GM13977 (cell line): ENCODE measurements at regions not wholly inside any gene's neighbourhood (a gene's known extent, or its start where the extent isn't known, plus 50 kb on each side); places are given as distances from the start of the nearest gene placed in this dataset.

Experiments used
- DNase-seq: peaks from one replicate; pipeline ENCODE4 v3.0.0; 2012; ENCODE audit warnings: low spot score
- CTCF ChIP-seq: IDR thresholded peaks from 2 replicates; pipeline ENCODE4 v1.5.1; 2012; ENCODE audit warnings: mild to moderate bottlenecking, control low read depth; ENCODE audit not compliant: insufficient read depth; ENCODE audit errors: extremely low read depth, missing control alignments
- in situ Hi-C: fragments of 300-500 bp; cut with MboI; formaldehyde crosslinking; loops from one replicate; pipeline ENCODE4 v1.12.0; 2022; ENCODE audit warnings: low sequenced_read_pairs, low pct_unique_long_range_greater_than_20kb, mixed read lengths, inconsistent platforms; ENCODE audit not compliant: unreplicated experiment

DNA sequence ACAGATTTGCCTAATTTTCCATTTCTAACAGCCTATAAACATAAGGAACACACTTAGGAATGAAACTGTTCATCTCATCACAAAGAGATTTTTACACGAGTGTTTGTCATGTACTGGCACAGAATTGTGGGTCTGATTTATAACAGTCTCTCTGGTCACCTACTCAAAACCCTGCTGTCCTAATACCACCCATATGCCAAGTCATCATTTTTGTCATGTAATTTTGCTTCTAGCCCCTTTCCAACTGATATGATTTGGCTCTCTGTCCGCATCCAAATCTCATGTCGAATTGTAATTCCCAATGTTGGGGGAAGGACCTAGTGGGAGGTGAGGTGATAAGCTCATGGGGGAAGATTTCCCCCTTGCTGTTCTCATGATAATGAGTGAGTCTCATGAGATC is 284.1 kb upstream of the SLITRK2 start:
- DNase-seq: no peak
- in situ Hi-C loops: no loop called here
- TF ChIP-seq CTCF: no peak

DNA sequence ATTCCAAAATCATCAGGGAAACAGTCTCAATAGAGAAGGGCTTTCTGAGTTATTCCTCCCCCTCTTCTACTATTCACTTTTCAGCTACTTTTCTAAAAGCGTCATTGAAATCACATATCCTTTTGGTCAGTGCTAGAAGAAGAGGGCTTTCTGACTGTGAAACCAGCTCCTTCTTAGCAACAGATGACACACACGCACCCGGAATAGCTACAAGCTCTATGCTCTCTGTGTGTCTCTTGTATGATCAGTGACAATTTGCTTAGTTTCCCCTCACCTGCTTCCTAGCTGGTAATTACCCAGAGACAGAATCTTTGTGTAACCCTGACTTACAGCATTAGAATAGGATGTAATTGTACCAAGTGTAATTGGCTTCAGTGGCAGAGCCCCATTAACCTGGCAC is 268.1 kb upstream of the SLITRK2 start:
- no peak for TF ChIP-seq CTCF
- DNase-seq: no peak

GRCh38 chrX:145552643-145553042 is 265.0 kb upstream of the SLITRK2 start:
- in situ Hi-C loops: no loop called here
- DNase-seq: no peak
- peak; percentile 9 for TF ChIP-seq CTCF

More for the DNA sequence above, 268.1 kb upstream of the SLITRK2 start:
- in situ Hi-C loops: no loop called here

DNA sequence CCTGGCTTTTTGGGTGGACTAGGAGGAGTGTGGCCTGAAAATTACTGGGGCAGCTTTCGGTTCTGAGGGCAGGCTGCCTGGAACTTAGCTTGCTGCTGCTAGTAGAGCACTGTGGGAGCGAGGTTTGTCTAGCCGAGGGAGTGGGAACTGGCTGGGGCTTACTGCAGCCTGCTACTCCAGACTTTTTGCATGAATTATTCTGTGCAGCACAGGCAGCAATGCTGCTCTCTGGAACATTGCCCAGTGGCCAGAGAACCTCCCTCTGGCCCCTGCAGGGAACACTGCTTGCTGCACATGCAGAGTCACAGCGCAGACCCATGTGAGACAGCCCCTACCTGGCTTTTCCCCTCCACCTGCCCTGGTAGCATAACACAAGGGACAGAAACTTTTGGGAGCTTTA is 263.9 kb upstream of the SLITRK2 start:
- TF ChIP-seq CTCF: no peak
- in situ Hi-C loops: no loop called here
- no peak for DNase-seq

- no peak for TF ChIP-seq CTCF
- in situ Hi-C loops: no loop called here
- DNase-seq: no peak
Observed at GRCh38 chrX:145563159-145563558, 254.5 kb upstream of the SLITRK2 start.

- TF ChIP-seq CTCF: no peak
- no peak for DNase-seq
- in situ Hi-C loops: no loop called here
Observed at GRCh38 chrX:145609951-145610511, 207.6 kb upstream of the SLITRK2 start.

DNA sequence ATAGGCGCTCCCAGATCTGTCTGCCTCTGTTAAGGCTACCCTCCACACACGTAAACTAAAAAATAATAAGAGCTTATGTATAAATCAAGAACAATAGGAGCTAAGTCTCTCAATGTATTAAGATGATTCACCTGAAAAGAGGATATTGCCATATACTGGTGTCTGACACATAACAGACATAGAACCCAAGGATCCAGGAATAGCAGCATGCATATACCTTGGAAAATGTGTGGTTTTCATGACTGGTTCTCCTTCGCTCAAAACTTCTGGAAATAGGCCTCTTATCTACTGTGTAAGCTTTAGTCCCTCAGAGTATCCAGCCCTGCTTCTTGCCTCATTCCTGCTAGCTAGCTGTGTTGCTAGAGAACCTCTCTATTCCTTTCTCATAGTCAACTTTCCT is 203.7 kb upstream of the SLITRK2 start:
- DNase-seq: no peak
- in situ Hi-C loops: no loop called here
- no peak for TF ChIP-seq CTCF
